GM12874 (cell line): ENCODE measurements at regions not wholly inside any gene's neighbourhood (a gene's known extent, or its start where the extent isn't known, plus 50 kb on each side); places are given as distances from the start of the nearest gene placed in this dataset.

Experiments
- CTCF ChIP-seq: IDR thresholded peaks from 2 replicates; pipeline ENCODE4 v1.5.1; 2011; ENCODE audit warnings: low read depth, mild to moderate bottlenecking, control low read depth, low read length, moderate library complexity; ENCODE audit not compliant: insufficient read depth

- no peak for TF ChIP-seq CTCF
Observed at GRCh38 chr20:12531626-12532025, 477.1 kb upstream of the SPTLC3 start.

GRCh38 chr20:12535316-12535715, 473.5 kb upstream of the SPTLC3 start:
- no peak for TF ChIP-seq CTCF

GRCh38 chr20:12535770-12536169, 473.0 kb upstream of the SPTLC3 start:
- TF ChIP-seq CTCF = no peak

- no peak for TF ChIP-seq CTCF
Observed at GRCh38 chr20:12554426-12554825, 454.3 kb upstream of the SPTLC3 start.

GRCh38 chr20:12555369-12555768, 453.4 kb upstream of the SPTLC3 start:
- no peak for TF ChIP-seq CTCF

- TF ChIP-seq CTCF = no peak
Observed at GRCh38 chr20:12557224-12557623, 451.5 kb upstream of the SPTLC3 start.

GRCh38 chr20:12564979-12565378, 443.8 kb upstream of the SPTLC3 start:
- no peak for TF ChIP-seq CTCF

- no peak for TF ChIP-seq CTCF
Observed at GRCh38 chr20:12566596-12566995, 442.2 kb upstream of the SPTLC3 start.
